ENCODE measurements at regions not wholly inside any gene's neighbourhood (a gene's known extent, or its start where the extent isn't known, plus 50 kb on each side); places are given as distances from the start of the nearest gene placed in this dataset.
"Not testable (repeated sequence)": the region's sequence is repeated elsewhere in the genome, so short reads cannot be mapped to it uniquely, and the experiment has no call there.

DNA sequence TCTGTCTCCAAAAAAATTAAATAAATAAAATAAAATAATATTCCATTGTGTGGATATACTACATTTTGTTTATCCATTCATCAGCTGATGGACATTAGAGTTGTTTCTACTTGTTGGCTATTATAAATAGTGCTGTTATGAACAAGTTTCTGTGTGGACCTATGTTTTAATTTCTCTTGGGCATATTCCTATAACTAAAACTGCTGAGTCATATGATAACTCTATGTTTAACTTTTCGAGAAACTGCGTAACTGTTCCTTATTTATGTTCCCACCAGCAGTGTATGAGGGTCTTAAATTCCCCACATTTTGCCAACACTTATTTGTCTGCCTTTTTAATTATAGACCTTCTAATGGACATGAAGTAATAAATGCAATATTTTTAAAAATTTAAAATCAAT is 80.0 kb upstream of the XIST start:
- TF ChIP-seq, protein P1, sequence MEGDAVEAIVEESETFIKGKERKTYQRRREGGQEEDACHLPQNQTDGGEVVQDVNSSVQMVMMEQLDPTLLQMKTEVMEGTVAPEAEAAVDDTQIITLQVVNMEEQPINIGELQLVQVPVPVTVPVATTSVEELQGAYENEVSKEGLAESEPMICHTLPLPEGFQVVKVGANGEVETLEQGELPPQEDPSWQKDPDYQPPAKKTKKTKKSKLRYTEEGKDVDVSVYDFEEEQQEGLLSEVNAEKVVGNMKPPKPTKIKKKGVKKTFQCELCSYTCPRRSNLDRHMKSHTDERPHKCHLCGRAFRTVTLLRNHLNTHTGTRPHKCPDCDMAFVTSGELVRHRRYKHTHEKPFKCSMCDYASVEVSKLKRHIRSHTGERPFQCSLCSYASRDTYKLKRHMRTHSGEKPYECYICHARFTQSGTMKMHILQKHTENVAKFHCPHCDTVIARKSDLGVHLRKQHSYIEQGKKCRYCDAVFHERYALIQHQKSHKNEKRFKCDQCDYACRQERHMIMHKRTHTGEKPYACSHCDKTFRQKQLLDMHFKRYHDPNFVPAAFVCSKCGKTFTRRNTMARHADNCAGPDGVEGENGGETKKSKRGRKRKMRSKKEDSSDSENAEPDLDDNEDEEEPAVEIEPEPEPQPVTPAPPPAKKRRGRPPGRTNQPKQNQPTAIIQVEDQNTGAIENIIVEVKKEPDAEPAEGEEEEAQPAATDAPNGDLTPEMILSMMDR (IDR thresholded peaks at IDR 0.05) = no peak
- TF ChIP-seq POLR2A (IDR thresholded peaks at IDR 0.05) = no peak
- Histone ChIP-seq H3K27me3 (no peaks in the 10 kb centered on the region), H3K36me3 (no peaks in the 10 kb centered on the region), H3K4me3 (no peak overlapping the region), H3K27ac (no peak overlapping the region), H3K4me1 (no peaks in the 10 kb centered on the region), H3K9me3 (no peaks in the 10 kb centered on the region)
- intact Hi-C loops (cut with DNase I; ENCODE audit: low total_unique reads) = no loop called here
- DNase-seq = no peak

DNA sequence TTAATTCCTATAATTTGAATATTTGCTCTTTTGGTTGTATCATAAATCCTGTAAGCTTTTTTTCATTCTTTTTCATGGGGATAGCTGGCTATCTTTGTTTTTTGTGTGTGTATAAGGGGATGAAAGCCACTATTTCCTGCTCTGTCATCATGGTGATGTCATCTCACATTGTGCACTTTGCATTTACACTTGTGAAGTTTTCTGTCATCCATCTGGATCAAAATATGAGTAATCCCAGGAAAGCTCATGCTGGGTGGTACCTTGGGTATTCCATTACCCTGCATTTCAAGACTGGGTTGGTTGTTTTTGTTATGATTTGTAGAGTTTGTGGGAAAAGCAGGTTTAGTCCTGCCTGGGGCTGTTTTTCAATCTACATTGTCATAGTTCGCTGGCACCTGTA is 77.8 kb upstream of the XIST start:
- no peak overlapping the region for H3K4me3 ChIP-seq
- H3K4me1 ChIP-seq = no peaks in the 10 kb centered on the region
- DNase-seq = no peak
- no peak overlapping the region for H3K27ac ChIP-seq
- TF ChIP-seq, protein P1 (IDR thresholded peaks at IDR 0.05) = no peak
- no peaks in the 10 kb centered on the region for H3K27me3 ChIP-seq
- no peaks in the 10 kb centered on the region for H3K9me3 ChIP-seq
- H3K36me3 ChIP-seq = no peaks in the 10 kb centered on the region
- intact Hi-C loops (cut with DNase I; ENCODE audit: low total_unique reads) = no loop called here

DNA sequence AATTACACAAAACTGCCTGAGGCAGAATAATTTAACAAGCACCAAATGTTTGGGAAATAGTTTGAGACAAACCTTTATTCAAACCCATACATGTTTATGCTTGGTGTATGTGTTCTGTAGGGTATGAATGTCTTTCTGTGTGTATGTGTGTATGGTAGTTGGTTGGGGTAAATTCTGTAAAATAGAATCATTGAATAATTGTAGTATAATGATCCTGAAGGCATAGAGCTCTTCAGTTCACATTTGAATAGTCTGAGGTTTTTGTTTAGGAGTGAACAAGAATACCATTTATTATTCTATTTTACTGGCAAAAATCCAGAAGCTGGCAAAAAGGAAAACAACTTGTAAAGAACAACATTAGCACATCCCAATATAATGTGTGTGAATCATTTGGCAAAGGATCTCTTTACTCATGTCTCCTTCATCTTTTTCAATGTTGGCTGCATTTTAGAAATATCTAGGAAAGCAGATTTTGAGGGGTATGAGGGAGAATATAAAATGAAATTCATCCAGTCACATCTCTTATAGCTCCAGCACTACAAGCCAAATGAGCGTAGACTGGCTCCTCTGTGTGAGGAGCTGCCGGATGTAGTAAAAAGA is 70.4 kb upstream of the XIST start:
- H3K36me3 ChIP-seq = no peaks in the 10 kb centered on the region
- no peaks in the 10 kb centered on the region for H3K4me1 ChIP-seq
- intact Hi-C loops (cut with DNase I; ENCODE audit: low total_unique reads) = no loop called here
- no peak for TF ChIP-seq POLR2A (IDR thresholded peaks at IDR 0.05)
- TF ChIP-seq, protein P1 (IDR thresholded peaks at IDR 0.05) = no peak
- no peak overlapping the region for H3K27ac ChIP-seq
- H3K27me3 ChIP-seq = no peaks in the 10 kb centered on the region
- H3K4me3 ChIP-seq = no peak overlapping the region
- H3K9me3 ChIP-seq = no peaks in the 10 kb centered on the region
- no peak for DNase-seq

DNA sequence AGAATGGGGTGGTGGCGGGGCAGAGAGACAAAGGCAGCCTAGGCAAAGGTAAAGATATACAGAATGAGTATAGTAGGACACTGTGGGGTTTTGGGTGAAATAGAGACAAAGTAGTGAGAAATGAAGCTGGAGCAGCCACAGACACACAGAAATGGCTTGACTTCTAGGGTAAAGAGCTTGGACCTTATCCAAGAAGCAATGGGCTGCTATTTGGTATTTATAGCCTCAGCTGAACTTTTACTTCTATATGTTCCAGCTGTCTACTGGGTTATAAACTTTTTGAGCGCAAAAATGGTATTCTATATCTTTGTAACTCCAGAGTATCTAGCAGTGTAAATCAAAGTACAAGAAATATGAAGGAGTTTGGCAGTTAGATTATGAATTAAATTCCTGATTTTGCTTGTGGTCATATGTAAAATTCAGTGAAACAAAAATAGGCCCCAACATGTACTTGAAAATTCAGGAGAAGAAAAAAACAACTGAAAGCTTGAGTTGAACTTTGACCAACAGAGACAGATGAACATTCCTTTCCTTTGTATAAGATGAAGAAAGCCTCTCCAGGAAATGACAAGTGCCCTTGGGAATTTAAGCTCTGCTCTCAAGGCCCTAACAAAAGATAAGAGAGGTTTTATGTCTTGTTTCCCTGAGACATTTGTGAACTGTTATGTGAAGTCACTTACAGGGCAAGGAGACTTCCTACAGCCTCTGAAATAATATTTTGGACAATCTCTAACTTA is 64.6 kb upstream of the XIST start:
- Histone ChIP-seq H3K9me3 (no peaks in the 10 kb centered on the region), H3K36me3 (no peaks in the 10 kb centered on the region), H3K27ac (no peak overlapping the region), H3K27me3 (no peaks in the 10 kb centered on the region), H3K4me1 (no peaks in the 10 kb centered on the region), H3K4me3 (no peak overlapping the region)
- intact Hi-C loops (cut with DNase I; ENCODE audit: low total_unique reads) = no loop called here
- DNase-seq = no peak
- no peak for TF ChIP-seq POLR2A (IDR thresholded peaks at IDR 0.05)
- TF ChIP-seq, protein P1 (IDR thresholded peaks at IDR 0.05) = no peak

DNA sequence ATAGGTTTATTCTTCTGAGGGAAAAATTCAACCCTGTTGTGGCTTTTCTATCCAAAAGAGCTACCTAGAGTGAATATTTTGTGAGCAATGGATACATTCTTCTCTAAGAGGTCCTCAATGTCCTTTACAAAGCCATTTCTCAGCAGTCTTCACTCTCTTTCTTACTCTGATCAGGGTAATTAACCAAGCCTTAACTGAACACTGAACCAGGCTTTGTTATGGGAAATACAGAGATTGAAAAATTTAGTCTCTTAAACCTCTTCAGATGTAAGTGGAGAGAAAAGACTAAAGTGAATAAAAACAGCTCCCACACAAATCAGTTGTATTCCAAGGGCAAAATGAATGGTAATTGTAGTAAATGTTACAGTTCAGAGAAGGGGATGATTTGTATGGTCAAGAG is 64.0 kb upstream of the XIST start:
- Histone ChIP-seq H3K4me3 (no peak overlapping the region), H3K27me3 (no peaks in the 10 kb centered on the region), H3K27ac (no peak overlapping the region), H3K9me3 (no peaks in the 10 kb centered on the region), H3K36me3 (no peaks in the 10 kb centered on the region), H3K4me1 (no peaks in the 10 kb centered on the region)
- no peak for DNase-seq
- no peak for TF ChIP-seq POLR2A (IDR thresholded peaks at IDR 0.05)
- TF ChIP-seq, protein P1 (IDR thresholded peaks at IDR 0.05) = no peak
- intact Hi-C loops (cut with DNase I; ENCODE audit: low total_unique reads) = no loop called here

DNA sequence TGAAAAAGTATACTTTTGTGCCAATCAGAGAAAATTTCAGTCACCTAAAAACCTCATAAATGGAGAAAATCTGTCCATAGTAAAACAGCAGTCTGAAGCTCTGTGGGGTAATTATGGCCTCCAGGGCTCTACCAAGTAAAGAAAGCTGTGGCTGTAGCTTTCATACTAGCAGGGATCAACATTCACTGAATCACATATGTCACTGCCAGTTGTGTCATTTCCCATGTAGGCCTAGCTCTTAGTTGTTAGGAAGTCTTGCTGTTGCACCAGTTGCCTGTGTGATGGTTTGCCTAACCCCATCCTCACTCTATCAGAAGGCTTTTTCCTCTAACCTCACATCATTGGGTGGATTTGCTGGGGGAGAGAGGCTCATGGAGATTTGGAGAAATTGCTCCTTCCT is 62.3 kb upstream of the XIST start:
- H3K27me3 ChIP-seq; intact Hi-C loops (cut with DNase I; ENCODE audit: low total_unique reads); DNase-seq: not testable (repeated sequence)

More for the DNA sequence above, 62.3 kb upstream of the XIST start:
- H3K4me1 ChIP-seq, H3K36me3 ChIP-seq, H3K9me3 ChIP-seq, H3K4me3 ChIP-seq, H3K27ac ChIP-seq: not testable (repeated sequence)
